Cerebellar nuclear complex (tissue), 1 donor: ENCODE measurements at regions not wholly inside any gene's neighbourhood (a gene's known extent, or its start where the extent isn't known, plus 50 kb on each side); places are given as distances from the start of the nearest gene placed in this dataset.

ENCODE experiments used
- DNase-seq, 2 experiments: peaks; one replicate each; lab custom pipeline; 2025; lab: John Stamatoyannopoulos, UW

DNA sequence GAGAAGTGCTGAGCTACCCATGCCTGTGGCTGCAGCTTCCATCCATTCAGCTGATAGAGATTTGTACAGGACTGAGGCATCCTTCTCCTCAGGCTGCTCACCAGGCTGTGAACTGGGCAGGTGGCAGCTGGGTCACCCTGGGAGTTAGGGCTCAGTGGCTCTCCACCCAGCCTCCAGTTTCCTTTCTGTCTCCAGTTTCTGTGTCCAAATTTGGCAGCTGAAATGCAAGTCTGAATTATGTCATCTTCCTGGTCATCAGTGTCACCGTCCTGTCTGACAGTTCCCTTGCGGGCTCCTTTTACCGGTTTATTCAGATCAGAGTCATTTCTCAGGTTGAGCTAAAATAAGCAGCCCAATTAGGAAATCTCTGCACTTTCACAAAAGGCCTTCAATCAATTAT is 93.3 kb downstream of the EDN1 start:
- no peak for DNase-seq

DNA sequence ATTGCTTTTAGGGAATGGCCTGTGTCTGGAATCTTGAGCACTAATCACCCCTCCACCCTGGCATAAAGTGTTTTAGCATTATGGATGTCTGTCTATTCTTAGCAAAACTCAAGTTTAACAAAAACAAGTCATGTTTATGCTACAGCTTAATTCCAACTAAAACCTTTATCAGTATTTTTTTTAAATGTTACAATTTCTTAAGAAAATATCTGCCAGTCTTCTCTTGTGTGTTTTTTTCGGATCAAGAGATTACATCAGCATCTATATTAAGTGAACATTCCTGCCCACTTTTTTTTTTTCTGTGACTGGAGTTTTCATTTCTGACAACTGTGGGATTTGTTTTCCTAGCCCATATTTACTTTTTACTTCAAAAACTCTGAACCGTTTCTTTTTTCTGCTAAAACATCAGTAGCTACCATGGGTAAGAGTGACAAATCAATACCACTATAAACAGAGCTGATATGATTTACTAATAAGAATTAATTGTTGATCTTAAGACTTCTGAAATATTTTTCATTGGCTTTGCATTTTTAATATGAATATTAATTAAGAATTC is 94.3 kb downstream of the EDN1 start:
- DNase-seq, result no peak

DNA sequence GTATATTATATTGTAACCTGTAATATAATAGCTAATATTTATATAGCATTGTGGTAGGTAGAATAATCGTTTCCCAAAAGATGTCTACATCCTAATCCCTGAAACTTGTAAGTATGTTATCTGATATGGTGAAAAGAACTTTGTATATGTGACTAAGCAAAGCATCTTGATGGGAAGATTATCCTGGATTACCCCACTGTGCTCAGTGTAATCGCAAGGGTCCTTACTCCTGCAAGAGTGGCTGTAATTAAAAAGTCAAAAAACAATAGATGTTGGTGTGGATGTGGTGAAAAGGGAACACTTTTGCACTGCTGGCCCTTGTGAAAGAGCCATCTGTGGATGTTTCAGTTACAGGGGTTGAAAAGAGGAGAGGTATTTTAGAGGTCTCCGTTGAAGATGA is 95.2 kb downstream of the EDN1 start:
- DNase-seq, result no peak

DNA sequence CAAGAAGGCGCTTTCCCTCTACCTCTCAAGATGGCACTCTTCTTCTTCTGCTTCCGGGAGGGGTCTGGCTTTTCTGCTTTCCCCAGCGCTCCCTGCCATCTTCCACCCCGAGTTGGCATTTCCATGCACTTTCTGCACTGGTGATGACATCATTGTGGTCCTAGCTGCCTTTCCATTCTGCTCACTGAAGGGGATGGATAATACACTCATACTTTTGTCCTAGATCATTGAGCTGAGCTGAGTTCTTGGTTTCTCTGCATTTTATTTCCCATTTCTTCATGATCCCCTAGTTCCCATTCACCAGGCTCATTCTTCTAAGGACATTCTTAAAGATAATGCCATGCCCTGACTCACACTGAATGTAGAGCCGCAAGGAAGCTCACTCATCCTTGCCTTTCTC is 96.7 kb downstream of the EDN1 start:
- no peak for DNase-seq

DNA sequence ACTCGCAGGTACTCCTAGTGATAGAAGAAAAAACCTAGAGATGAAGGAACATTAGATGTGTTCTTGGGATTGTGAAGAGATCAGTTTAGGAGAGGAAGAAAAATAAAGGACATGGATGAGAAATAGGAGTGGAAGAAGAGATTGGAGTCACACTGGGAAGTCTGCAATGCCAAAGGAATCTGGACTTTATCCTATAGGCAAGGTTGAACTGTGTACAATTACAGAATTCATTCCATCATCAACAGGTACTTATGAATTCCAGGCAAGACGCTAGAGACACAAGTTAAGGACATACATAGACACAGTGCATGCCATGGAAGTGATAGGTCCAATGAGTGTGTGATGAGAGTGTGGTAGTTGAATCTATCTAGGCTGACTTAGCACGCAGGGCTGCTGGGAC is 101.3 kb downstream of the EDN1 start:
- no peak for DNase-seq

DNA sequence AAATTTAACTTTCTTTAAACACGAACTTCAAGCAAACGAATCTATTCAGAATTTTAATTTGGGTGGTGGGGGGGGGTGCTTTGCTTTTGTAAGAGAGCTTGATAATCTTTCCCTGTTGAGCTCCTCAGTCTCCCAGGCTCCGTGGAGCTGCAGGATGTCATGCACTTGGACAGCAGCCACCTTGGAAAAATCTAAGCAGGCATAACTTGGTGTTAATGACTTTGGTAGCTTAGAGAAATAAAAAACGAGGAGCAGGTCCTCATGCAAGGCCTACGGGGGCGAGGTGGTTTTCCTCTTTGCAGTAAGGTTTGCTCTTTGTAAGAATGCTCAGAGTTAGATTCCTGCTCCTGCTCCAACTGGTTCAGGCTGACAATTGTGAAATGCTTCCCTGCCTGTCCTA is 102.3 kb downstream of the EDN1 start:
- no peak for DNase-seq

DNA sequence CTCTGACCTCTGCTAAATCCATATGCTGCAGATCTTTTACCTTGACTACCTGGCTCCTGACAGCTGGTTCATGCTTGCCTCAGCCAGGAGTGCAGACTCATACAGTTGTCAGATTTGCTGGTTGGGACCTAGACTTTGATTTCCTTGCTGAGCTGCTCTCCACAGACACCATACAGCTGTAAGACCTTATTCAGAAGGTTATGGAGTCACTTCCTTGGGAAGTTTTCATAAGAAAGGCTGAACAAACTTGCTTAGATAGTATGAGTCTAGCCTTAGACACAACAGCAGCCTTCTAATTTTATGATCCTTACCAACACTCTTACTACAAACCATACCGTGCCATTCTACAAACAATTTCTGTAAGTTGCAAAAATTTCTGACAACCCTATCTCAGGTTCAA is 102.9 kb downstream of the EDN1 start:
- DNase-seq, result no peak

DNA sequence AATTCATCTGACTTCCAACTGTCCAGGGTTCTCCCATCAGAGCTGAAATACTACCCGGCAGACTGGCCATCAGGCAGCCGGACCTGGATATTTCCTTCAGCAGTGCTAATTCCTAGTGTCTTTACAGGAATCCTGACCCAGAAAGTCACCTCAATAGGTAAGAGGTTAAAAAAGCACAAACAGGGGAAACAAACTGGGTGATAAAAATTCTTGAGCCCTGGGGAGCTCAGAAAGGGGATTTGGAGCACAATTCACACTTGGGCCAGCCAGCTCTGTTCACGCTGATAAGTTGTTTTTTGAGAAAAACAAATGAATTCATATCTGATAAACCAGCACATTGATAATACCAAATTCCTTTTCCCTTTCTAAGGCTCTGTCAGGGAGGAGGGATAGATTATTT is 104.0 kb downstream of the EDN1 start:
- no peak for DNase-seq

DNA sequence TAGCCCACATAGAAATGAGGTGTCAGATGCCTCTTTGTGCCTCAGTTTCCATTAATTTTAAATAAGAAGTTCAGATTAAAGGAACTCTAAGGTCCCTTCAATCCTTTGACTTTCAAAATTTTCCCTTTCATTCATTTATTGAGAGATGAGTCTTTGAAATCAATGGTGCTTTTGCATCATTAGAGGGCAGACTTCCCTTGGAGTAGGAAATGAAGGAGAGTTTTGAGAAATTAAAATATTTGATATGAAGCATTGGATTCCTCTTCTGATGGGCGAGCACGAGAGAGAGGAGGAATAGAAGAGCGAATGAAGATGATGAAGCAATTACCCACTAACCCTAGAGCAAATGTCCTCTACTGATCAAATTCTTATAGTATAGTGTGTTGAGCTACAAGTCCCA is 105.7 kb downstream of the EDN1 start:
- no peak for DNase-seq

DNA sequence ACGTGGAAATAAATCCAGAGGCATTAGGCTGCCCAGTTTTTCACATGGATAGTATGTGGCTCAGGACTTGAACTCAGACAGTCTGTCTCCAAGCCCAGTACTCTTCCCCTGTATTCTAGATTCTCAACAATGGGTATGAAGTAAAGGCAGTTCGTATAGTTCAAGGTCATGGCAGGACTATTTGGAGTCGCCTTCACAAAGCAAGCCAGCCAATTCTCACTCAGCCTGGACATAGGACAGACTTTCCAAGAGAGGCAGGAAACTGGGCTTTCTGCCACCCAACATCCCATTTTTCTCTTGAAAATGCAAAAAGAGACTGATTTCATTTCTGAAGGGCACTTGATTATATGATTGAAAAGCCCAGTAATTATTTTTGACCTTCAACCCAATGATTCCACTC is 111.0 kb downstream of the EDN1 start:
- no peak for DNase-seq

DNA sequence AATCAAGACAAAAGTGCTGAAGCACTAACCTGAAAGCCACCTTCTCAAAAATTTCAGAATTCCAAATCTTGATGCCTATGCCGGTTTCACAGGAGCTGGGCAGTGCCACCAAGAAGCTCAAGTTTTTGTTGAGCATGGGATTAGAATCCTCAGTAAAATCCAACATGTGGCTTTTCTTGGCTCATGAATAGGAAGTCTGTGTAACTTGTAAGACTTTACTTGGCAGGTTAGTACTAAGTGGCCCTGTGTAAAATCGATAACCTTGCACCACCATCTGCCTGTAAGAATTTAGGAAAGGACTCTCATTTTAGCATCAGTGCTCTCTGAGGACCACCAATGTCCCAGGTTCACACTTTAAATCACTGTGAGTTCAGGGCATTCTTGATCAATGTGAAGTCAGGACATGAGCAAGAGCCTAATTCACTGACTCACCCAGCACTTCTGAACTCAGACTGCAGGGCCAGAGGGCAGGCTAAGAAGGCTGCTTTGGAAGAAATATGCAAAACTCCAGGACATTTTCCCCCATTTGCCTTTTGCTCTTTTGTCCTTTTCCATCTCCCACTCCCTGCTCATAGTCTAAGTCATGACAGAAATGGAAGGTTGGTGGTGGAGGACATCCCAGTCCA is 113.2 kb downstream of the EDN1 start:
- no peak for DNase-seq

DNA sequence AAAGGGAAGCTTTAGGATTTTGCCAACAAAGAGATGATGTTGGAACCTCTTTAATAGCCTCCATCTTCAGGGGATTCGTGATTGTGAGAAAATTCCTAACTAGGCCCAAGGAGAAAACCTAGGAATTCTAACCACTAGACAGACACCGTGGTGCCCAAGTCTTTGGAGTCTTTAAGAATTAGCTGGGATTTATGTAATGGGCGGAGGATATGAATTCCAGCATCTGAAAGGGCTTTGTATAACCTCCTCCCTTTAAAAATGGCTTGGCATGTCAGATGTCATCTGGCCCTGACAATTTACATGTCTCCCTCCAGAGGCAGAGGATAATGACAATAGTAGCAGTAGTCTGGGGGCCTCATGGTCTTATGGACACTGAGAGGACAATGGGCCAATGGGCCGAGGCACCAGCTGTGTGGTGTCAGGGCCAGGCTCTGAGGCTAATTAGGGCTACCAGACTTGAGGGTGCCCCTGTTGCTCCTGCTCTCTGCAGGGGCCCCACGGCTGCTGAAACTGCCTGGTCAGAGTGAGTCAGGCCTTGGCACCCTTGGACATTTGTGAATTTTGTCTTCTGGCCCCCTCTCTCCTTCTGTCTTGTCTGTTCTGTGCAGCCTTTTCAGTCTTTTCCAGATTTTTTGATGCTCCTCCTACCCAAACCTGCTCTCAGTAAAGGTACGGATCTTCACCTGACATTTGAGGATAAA is 113.9 kb downstream of the EDN1 start:
- DNase-seq, result no peak

DNA sequence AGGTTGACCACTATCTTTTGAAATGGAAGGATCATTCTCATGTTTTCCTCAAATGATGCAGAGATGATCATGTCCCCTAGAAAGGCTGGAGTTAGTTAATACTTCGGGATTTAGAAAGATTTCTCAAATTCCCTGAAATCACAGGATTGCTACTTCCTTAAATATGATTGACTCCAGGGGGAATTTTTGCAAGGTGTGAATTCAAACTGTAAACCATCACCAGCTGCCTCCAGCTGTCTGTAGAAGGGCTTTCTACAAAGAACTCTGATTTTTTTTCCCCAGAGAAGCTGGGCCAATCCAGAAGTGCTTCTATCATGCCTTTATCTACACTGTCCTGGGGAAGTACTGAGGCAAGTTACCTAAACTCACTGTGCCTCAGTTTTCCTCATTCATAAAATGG is 114.5 kb downstream of the EDN1 start:
- DNase-seq, result no peak

DNA sequence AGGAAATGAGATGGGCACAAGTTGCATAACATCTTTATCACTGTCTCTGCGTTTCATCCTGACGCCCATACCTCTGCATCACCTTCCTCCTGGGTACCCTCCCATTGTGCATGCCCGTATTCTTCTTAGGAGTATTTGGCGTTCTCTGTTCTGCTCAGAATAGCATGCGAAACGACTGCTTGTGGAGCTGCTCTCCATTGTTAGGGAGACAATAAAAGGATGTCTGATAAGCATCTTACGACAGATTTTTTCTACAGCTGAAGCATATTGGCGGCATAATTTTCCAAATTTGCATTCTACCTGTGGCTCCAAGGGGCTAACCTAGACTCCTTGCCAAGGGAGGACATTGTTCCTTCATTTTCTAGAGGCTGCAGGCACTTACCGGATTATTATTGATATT is 118.6 kb downstream of the EDN1 start:
- DNase-seq, result no peak

DNA sequence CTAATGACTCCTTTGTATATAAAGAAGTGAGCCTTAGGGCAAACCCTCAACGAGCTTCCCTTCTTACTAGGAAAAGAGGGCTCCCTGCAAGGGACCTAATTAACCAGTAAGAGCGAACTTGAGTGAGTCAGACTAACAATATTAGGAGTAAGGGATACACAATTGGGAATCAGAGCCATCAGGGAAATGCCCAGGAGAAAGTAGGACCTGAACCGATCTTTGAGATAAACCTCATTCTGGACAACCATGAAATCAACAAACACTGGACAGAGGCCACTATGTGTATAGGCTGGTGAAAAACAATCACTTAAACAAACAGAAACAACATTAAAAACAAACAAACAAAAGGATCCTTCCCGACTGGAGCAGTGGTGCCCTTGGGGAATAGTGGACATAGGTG is 120.8 kb downstream of the EDN1 start:
- DNase-seq, result no peak

DNA sequence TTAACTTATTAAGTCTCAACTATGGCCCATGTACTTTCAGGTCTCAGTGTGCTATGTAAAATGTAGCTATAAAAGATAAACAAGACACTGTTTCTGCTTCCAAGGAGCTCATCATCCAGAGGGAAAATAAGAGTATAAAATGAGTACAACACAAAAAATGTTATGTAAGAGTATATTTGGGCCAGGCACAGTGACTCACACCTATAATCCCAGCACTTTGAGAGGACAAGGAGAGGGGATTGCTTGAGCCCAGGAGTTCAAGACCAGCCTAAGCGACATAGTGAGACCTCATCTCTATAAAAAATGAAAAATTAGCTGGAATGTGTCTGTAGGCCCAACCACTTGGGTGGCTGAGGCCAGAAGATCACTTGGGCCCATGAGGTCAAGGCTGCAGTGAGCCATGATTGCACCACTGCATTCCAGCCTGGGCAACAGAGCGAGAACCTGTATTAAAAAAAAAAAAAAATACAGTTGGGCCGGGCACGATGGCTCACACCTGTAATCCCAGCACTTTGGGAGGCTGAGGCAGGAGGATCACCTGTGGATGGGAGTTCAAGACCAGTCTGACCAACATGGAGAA is 124.0 kb downstream of the EDN1 start:
- DNase-seq, result no peak

DNA sequence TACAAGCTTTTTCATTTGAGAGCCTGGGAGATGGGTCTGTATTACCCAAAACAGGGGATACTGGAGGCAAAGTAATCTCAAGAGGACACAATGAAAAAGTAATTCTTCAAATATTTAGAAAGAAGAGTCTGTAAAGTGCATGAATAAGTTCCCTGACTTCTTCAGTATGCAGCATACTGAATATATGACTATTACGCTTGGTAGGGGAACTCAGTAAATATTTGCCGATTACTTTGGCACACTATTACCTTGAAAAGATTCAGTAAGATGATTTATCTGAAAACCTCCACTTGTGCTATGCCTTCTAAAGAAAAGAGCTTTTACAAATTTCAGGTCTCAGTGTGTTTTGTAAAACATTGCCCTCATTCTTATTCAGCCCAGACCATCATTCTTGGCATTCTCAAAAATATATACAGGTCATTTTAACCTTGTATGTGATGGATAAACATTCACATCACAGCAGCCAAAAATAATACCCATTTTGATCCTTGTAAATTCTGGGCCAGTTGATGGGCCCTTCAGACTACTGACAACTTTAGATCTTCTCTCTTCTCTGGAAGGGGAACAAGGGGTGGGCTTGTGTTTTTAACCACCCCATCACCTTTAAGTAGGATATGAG is 125.9 kb downstream of the EDN1 start:
- DNase-seq, result no peak

DNA sequence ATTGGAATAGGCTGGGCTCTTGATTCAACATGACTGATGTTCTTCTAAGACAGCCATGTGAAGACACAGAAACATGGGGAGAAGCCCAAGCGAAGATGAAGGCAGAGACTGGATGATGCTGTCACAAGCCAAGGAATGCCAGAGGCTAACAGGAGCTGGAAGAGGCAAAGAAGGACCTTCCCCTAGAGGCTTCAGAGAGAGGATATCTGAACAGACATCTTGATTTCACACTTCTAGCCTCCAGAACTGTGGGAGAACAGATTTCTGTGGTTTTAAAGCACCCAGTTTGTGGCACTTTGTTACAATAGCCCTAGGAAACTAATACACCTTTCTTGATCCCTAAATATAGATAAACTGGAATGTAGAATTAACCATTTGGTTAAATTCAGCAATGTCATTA is 127.0 kb downstream of the EDN1 start:
- no peak for DNase-seq

DNA sequence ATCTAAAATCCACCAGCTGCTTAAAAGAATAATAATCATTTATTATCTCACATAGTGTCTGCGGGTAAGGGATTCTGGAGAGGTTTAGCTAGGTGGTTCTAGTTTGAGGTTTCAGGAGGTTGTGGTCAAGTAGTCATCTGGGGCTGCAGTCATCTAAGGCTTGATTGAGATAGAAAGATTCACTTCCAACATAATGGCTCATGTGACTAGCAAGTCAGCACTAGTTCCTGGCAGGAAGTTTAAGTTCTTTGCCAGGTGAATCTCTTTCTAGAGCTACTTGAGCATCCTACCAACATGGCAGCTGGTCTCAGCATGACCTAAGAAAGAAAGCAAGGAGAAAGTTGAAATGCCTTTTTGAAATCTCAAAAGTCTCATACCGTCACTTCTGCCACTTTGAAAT is 128.8 kb downstream of the EDN1 start:
- no peak for DNase-seq

DNA sequence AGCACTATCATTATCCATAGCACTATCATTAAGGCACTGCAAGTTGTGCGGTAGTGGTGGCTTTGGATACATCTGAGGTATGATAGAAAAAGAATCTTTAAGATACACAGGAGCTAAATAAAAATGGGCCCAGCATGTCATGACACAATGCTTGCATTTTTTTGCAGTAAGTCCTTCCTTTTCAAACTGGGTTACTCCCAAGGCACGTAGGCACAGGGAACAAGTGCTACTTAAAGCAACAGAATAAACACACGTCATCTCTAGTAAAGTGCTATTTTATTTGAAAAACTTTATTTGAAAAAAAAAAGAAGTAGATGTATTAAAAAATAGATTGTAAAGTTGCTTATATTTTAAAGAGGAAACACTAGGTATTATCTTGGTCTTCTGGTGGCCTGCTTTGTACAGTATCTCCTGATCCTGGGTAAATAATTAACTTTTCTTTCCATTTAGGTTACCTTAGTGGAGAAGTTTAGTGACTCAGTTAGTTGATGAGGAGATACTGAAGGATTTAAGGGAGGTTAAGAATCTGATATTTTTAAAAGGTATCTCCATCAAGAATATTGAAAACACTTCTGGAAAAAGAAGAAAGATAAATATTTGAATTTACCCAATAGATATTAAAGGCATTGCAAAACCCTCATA is 129.6 kb downstream of the EDN1 start:
- DNase-seq, result no peak

DNA sequence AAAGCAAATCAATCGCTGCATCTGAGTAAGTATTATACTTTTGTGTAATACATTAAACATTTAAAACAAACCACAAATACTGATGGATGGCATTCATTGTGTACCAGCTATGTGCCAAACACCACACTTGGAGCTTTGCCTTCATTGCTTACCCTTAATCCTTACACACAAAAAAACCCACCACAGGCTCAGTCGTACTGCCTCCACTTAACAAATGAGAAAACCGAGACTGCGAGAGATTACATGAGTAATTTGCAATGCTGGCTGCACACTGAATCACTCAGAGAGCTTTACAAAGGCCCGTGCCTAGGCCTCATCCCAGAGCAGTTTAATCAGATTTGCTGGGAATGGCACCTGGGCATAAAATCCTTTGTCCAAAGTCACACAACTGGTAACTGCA is 130.5 kb downstream of the EDN1 start:
- DNase-seq, result no peak

DNA sequence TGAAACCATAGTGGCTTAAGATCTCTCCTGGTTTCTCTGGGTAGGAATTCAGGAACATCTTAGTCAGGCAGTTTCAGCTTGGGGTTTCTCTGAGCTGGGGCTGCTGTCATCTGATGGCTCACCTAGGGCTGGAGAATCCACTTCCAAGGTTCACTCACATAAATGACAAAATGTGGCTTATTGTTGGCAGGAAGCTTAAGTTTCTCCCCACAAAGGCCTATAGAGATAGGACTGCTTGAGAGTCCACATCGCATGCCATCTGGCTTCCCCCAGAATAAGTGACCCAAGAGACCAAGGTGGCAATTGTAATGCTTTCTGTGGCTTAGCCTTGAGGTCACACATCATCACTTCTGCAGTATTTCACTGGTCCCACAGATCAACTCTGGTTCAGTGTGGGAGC is 131.4 kb downstream of the EDN1 start:
- DNase-seq, result no peak

DNA sequence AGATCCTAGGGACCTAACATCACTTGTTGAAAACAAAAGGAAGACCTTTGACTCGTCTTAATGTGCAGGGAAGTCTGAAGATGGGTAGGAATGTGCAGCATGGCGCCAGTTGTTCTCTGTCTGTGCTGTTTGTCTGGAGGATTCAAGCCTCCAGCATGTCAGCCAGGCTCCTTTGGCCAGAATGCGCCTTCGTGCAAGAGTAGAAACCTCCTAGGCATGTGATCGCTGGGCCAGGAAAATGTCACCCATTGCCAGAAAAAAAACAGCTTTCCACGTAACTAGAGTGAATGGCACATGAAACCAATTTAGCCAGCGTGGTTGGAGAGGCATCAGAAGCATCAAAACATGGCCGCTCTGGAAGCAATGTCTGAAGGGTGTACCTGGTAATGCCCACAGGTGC is 132.7 kb downstream of the EDN1 start:
- DNase-seq, result no peak
